Stimulated activated CD8-positive, alpha-beta memory T cell treated with anti-CD3 and anti-CD28 coated beads, Interleukin-12 subunit alpha, Interleukin-12 subunit beta, amount 100 ng/mL, for 24 hours (primary cell): ENCODE measurements at regions not wholly inside any gene's neighbourhood (a gene's known extent, or its start where the extent isn't known, plus 50 kb on each side); places are given as distances from the start of the nearest gene placed in this dataset.
"Not testable (repeated sequence)": the region's sequence is repeated elsewhere in the genome, so short reads cannot be mapped to it uniquely, and the experiment has no call there.

ENCODE experiments used
- DNase-seq: peaks from one replicate; pipeline ENCODE4 v3.0.0-alpha.2; 2020; ENCODE audit errors: extremely low read depth

- DNase-seq: no peak
Observed at GRCh38 chr5:89218364-89218763, 335.4 kb upstream of the MEF2C start.

- DNase-seq: no peak
Observed at GRCh38 chr5:89216606-89217005, 333.6 kb upstream of the MEF2C start.

DNA sequence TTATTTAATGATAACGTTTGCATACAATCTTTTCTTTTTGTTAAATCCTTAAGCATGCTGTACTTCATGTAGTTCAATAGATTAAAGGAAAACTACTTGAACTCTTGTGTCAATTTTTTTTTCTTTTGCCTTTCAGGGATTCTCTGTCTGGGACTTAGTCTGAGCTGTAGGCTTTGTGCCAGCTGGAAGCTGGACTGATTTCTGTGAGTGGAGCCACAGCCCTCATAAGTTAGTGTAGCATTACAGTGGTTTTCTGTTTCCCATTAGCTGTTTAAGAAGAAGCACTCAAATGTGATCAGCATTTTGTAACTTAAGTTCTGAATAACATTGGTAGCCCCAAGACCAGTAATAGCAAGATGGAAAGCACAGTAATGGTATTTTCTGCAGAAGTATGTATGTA, 330.6 kb upstream of the MEF2C start:
- DNase-seq: no peak

DNA sequence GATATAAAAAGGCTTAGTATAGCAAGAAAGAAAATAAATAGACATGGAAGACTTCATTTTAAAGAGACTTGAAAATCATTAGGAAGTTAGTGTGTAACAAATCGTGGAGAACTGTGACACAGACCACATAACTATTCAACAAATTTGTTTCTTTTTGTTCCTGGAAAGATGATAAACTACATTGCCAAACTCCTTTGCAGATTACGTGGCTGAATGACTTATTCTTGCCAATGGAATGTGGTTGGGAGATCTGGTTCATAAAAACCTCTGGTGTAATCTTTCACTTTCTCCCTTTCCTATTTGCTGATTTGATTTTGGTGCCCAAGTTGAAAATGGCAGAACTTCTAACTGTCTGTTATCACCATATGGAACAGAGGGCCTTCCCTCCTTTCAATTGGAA, 328.9 kb upstream of the MEF2C start:
- DNase-seq: no peak

DNA sequence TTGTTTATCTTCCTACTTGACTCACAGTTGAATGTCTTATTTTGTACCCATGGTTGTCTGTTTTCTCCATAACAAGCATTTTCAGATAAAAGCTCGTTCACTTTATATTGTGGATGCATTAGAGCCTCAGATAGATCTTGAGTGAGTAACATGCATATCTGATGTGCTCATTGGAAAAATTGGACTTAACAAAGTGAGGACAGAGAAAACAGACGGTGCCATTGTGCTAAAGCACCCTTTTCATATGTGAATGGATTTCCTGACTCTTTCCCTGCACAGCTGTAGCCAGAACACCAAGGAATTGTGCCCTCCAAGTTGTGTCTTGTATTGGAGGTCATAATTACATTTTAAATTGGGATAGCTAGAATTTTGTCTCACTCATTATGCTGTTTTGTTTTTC, 325.8 kb upstream of the MEF2C start:
- no peak for DNase-seq

- DNase-seq: no peak
Observed at GRCh38 chr5:89208392-89208791, 325.4 kb upstream of the MEF2C start.

DNA sequence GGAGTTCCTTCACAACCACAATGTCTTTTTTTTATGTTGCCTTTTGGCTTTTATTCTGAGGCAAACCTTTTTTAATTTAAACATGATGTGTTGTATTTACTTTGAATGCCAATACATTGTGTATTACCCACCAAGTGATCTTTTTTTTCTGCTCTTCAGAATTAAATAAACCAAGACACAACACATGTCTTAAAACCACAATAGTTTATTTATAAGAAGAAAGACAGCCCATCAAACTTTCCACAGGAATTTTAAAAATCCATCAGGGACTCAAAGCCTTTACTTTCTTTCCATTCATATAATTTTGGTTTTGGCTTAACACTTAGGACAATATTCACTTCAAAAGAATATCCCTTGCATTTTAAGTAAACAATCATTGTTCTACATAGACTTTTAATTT, 321.8 kb upstream of the MEF2C start:
- no peak for DNase-seq

GRCh38 chr5:89203611-89204010, 320.6 kb upstream of the MEF2C start:
- no peak for DNase-seq

DNA sequence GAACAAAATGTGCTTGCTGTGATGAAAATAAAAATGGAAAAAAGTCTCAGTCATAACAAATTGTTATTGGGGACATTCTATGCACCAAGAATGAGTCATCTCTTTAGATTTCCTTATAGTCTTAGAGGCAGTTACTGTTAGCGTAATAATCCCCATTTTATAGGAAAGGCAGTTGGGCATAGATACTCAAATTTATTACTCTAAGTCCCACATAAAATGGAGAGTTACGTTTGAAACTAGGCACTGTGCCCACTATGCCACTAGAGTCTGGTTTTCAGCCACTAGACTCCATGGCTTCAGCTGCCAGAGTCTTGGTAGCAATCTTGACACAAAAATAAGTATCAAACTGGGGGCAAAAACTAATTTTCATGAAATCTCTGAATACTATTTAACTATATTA, 317.9 kb upstream of the MEF2C start:
- no peak for DNase-seq

DNA sequence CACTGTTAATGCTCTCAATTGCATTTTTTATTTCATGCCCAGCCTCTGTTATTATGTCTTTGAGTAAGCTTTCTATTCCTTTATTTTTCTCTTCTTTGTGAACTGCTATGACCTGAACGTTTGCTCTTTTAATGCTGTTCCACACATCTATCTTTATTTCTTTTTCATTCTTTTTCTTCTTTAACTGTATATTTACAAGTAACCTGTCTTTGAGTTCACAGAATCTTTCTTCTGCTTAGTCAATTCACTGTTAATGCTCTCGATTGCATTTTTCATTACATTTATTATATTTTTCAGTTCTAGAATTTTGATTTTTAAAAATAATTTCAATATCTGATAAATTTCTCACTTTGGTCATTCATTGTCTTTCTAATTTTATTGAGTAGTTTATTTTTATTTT, 316.3 kb upstream of the MEF2C start:
- no peak for DNase-seq

- DNase-seq: no peak
Observed at GRCh38 chr5:89191374-89191773, 308.4 kb upstream of the MEF2C start.

- no peak for DNase-seq
Observed at GRCh38 chr5:89190515-89191265, 307.7 kb upstream of the MEF2C start.

DNA sequence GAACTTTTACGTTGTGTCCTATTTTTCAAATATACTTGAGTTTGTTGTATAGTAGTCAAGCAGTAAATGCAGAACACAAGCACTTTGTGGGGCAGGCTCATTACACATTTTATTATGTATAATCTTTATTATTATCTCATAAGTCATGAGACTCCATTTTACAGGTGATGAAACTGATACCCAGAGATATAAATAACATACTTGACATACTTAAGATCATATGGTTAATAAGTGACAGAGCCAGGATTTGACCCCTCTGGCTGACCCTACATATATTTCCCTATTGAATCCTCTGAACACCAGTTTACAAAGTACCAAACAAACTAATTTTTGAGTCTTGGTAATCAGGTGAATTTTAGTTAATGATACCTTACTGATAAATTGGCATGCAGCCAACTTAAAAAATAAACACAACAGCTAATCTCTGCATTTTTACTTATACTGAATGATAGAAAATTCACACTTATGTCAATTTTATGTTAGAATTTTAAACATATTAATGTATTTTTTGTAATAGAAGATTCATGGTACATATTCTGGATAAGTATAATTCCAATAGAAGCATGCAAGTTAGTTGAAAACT, 305.0 kb upstream of the MEF2C start:
- DNase-seq: no peak

DNA sequence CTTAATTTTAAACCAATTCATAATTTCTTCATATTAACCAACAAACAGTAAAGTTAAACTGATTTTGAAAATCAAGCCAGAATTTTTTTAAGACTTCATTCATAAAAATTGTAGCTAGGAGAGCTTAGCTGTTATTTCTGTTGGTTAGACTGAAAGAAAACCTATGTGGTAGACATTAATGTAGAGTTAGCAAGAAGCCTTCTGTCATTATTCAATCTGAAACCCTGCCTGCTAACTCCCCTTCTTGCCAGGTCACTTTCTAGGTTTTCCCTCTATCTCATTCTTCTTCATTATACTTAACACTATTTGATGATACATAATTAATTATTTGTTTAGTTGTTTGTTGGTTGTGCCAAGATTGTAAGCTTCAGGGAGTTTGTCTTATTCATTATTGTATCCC, 304.3 kb upstream of the MEF2C start:
- DNase-seq: no peak

DNA sequence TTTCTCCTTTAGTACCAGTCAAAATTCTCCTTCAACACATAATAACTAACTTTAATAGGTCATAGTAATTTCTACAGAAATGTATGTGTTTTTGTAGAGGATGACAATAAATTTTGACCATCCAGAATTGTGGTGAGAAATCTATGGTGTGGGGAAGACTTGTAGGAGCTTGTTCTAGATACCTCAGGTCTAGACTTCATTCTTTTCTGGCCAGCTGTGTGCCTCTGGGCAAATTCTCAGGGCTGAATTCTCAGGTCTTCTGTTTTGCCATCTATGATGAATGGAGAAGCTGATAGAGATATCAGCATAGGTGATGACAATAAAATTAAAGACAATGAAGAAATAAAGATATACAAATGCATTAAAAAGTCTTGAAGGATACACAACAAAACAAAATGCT, 298.6 kb upstream of the MEF2C start:
- DNase-seq: no peak

- no peak for DNase-seq
Observed at GRCh38 chr5:89179731-89180130, 296.7 kb upstream of the MEF2C start.

DNA sequence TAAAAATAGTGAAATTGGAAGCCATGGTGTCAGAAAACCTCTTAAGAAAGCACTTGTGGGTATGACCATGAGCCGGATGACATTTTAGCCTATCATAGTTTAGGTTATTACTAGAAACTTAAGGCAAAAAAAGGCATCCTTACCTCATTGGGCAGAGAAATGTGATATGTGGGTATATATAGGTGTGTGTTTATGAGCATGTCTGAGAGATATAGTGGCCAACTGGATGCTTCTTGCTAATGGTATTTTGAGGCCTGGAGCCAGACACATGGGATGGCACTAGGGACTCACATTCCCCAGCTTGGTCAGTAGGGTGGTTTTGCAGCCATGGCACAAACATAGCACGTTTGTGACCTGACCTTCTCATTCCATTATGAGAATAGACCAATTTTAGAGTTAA, 295.6 kb upstream of the MEF2C start:
- no peak for DNase-seq

GRCh38 chr5:89173528-89173927, 290.5 kb upstream of the MEF2C start:
- DNase-seq: no peak

DNA sequence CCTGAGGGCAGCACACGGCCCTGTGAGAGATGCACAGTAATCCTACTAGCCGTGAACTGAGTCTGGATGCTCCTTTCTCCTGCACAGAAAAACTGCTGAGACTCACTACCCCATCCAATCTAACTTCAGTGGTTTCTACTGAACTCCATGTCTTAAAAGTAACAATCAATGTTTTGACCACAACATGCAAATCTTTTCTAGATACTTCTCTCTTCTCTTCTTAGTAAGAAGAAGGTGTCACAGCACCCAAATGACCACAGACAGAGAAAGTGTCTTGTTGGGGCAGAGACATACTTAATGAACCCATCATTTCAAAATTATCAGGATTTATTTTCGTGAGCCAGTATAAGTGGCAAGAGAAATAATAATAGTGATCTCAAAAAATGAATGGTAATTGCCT, 285.8 kb upstream of the MEF2C start:
- no peak for DNase-seq

- not testable (repeated sequence) for DNase-seq
Observed at GRCh38 chr5:89164703-89165102, 281.7 kb upstream of the MEF2C start.

DNA sequence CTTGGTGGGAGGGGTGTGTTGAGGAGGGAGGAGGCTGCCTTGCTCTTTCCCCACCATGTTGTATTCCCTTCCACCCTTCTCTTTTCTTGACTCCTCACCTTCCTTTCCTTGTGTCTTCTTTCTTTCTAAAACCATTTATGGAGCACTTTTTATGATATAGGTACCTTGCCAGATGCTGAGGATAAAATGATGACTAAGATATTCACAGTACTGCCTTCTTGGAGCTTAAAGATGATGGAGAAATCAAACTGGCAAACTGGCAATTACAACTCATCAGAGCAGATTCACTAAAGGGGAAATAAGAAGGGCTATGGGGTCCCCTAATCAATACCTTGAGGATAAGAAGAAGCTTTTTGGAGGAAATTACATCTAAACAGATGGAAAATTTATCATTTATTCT, 273.2 kb upstream of the MEF2C start:
- no peak for DNase-seq

DNA sequence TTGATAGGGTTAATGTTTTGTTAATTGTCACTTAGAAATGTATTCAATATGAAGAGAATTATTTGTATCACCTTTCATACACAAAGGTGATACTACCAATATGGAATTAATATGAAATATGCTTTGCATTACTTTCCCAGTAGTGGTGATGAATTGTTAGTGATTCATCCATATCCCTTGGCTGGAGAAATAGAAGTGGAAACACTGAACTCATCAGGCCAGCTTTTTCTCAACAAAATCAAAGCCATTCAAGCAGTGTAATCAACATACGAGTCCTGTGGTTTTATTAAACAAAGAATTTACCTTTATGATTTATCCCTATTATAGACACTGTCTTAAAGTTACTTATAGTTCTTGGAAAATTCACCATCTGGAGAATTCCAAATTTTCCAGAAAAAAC, 264.0 kb upstream of the MEF2C start:
- no peak for DNase-seq

DNA sequence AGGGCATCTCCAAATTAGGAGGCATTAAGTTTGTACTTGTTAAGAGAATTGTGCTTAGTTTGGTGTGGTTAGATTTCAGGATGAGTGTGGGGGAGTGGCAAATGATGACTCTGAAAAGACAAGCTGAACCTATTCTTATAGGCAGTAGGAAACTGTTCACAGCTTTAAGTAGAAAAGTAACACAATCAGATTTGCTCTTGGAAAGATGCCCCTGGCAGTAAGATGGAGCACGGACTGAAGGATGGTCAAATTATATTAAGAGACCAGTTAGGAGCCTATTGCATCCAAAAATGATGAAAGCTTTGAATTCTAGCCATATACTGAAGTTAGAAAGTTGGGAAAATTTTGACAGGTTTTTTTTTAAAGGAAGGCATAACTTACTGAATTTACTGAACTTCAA, 254.2 kb upstream of the MEF2C start:
- no peak for DNase-seq

DNA sequence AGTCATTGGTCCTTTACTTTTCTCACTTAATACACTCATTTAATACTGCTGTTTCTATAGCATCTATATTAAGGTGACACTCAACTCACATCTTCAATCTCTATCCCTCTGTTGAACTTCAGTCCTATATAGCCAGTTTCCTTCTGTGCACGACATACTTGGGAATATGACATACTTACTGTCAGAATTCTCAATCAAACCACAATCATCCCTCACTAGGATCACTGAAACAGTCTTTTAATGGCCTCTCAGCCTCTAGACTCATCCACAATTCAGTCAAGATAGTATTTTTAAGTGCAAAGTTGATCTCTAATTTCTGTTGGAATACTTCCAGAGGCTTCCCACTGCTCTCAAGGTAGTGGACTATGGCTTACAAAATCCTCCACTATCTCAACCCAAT, 251.0 kb upstream of the MEF2C start:
- no peak for DNase-seq
